Left ventricle myocardium superior (tissue), 1 donor: ENCODE measurements at regions not wholly inside any gene's neighbourhood (a gene's known extent, or its start where the extent isn't known, plus 50 kb on each side); places are given as distances from the start of the nearest gene placed in this dataset.

Source experiments
- ATAC-seq: fragments of 200-7000 bp; cut with Tn5 transposase; one replicate; pipeline ENCODE4 v1.9.1; 2020; ENCODE audit warnings: mild to moderate bottlenecking, moderate library complexity
- DNase-seq: peaks from one replicate; pipeline ENCODE4 v3.0.0-alpha.2; 2020
- intact Hi-C: fragments of 100-400 bp; cut with micrococcal nuclease; formaldehyde crosslinking; loops from one replicate; pipeline ENCODE4 v1.11.0; 2022
- donor health status: DM: no; HTN: yes; CAD: no; lungs with severe emphysema.

DNA sequence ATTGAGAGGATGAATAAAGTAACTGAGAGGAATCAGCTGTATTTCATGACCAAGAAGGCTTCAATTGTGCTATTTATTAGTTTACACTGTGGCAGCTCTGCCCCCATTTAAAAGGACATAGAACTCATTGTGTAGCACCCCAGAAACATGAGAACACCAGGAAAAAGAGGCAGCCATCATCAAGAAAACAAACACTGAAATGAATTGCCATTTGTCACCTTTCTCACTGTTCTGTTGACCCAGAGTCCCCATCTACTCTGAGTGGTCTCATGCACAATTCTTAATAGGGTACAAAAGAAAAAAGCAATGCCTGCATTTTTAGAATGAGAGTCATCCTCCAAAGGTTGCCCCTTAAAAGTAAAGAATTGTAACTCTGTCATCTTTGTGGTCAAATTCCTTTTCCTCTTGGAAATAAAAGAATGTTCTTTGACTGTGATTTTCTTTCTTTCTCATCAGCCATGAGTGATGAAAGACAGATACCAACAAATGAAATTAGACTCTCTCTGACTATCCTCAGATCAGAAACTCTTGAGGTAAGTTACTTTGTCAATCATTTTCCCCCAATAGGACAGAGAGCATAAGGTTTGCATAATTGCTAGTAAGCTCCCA lies 1941.9 kb upstream of the PIK3C3 start:
- DNase-seq (no peak), ATAC-seq (no peak)
- intact Hi-C loops = no loop called here

DNA sequence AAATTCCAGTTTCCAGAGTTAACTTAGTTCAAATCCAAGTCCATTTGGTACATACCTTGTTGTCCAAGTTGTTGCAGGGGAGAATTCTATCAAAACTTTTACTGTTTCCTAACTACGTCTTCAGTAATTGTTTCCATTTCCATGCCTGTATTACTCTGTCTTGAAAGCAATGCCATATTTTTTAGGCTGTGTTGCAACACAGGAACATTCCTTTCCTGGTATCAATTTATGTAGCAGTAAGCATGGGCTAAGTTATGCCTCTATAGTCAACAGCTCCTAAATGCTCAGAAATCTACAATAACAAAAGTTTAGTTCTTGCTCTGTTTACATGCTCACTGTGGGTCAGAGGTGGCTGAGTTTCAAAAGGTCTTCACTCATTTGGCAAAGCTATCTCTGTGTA lies 1943.8 kb upstream of the PIK3C3 start:
- DNase-seq (no peak), ATAC-seq (no peak)
- intact Hi-C loops = no loop called here

DNA sequence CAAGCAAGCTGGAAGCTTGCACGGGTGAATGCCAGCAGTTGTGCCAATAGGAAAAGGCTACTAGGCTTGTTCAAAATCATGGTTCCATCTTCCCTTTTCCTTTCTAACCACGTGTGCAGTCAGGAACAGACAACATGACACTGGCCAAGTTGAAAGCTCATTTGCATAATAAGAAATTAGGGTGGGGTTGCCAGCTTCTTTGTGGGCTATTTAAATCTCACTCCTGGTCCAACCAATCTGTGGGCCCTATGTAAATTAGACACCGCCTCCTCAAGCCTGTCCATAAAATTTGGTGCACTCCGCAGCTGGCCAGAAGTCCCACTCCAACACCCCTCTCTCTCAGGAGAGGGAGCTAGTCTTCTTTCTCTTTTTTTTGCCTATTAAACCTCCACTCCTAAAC lies 1948.4 kb upstream of the PIK3C3 start:
- intact Hi-C loops = no loop called here
- DNase-seq (no peak), ATAC-seq (no peak)

DNA sequence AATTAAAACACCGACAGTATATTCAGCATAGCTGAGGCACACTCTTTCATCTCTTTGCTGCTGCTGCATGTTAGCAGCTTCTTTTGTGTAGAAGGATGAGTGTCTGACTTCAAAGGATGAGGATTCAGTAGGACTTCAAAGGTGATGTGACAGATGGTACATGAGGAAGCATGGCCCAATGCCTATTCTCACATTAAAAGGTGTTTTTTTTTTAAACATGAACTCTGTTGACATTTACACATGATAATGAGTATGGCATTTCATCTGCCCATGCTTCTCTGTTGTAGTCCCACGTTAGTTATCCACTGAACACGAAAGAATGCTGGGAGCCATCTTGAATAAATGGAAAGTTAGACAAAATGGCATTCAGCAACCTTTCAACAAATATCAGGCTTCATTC lies 1950.8 kb upstream of the PIK3C3 start:
- intact Hi-C loops = no loop called here
- DNase-seq (no peak), ATAC-seq (no peak)

DNA sequence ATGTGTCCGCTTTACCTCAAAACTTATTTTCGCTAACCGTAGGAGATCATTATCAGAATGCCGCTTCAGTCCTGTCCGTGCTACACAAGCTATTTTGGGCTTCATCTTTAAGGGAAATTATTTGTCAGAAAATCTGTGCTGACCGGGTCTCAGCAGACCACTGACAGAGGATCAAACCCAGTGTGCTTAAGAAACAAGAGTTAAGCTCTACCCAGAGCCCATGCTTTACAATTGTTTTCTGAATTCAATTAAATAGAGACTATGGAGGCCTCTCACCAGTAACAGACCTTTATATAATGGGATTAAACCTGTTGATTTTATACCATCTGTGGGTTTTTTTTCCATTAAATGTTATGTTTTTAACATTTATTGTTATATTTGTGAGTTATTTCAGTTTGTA lies 1956.7 kb upstream of the PIK3C3 start:
- DNase-seq = no peak
- no peak for ATAC-seq
- intact Hi-C loops = no loop called here

DNA sequence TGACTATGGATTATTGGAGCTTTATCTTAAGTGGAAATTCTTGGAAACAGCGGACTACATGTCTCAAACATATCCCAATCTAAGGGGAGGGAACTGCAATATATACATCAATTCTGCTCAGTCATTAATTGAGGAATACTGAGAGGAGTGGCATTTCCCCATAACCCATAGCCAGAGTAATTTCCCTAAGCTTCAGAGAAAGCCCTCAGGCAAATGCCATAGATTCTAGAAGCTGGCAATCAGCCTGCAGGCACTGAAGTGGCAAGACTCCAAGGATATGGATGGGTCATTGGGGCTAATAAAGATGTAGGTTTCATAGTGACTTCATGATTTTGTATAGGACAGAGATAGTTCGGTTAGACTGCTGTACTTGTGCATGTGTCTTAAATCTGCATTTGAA lies 1960.5 kb upstream of the PIK3C3 start:
- DNase-seq (no peak), ATAC-seq (no peak)
- intact Hi-C loops = no loop called here

DNA sequence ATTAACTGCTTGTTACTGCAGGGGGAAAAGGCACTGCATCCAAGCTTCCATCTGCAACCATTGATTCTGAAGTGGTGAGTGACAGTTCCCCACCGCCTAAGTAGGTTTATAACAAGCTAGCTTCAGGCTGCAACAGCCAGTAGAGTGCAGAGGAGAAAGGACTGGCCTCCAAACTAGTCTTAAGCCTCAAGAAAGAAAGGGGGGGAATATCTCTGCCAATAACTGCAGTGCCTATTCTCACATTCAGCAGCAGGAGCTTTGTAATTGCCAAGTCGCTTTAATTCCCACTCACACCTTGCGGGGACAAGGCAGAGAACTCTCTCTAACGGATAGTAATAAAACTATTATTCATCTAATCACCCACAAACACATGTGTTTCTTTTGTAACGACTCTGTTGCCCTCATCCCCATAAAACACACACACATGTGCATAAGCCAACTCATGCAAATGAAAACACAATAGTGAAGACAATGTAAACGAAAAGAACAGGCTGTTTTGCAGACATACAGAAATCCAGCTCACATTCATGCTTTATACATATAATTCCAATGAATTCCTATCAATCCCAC lies 1963.3 kb upstream of the PIK3C3 start:
- intact Hi-C loops = no loop called here
- no peak for DNase-seq
- ATAC-seq = no peak

DNA sequence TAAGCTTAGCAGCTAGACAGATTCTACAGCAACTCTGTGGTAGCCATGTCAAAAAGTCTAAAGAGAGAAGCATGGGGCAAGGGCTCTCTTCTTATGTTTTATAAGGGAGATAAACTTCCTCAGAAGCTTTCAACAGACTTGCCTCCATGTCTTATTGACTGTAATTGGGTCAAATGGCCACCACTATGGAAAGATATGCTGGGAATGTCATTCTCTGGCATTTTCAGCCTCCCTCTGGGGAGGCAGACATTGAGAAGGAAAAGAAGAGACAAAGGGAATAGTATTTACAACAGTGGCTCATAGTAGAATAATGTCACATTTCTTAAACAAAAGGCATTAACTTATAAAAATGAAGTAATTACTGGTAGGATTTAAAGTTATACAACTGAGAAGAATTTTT lies 1964.5 kb upstream of the PIK3C3 start:
- intact Hi-C loops = no loop called here
- DNase-seq (no peak), ATAC-seq (no peak)

DNA sequence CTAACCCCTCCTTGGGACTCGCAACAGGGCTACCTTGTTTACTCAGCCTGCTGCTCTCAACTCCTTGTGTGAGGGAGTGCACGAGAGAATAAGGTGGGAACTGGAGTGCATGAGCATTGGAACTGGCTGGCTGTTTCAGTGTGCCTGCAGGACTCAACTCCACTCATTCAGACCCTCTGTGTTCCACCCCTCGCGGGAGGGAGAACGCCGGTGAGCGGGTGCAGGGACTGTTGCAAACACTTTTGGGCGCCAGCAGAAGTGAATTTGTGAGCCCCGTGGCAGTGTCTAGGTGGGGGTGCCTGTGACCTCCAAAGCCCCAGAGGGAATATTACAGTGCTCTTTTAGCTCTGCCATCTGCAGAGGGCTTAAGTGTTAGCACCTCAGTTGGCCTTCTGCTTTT lies 1978.3 kb upstream of the PIK3C3 start:
- no peak for ATAC-seq

DNA sequence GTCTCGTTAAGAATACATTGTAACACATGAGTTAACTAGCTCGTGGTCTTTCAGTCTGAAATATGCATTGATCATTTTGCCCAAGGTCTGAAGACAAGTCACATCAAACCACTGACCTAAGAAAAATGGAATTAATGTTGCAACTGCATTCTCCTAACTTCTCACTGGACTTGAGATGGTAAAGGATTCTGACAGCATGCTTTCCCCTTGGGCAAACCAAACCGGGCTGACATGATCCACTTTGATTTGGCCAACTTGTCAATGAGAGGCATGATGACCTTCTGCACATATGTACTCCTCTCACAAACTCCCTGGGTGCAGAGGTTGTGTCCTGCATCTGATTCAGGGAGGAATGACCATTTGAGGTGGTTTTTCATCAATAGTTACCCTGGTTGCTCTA lies 1982.5 kb upstream of the PIK3C3 start:
- DNase-seq (no peak), ATAC-seq (no peak)
- intact Hi-C loops = no loop called here

More for the DNA sequence above, 1978.3 kb upstream of the PIK3C3 start:
- DNase-seq = no peak
- intact Hi-C loops = no loop called here

DNA sequence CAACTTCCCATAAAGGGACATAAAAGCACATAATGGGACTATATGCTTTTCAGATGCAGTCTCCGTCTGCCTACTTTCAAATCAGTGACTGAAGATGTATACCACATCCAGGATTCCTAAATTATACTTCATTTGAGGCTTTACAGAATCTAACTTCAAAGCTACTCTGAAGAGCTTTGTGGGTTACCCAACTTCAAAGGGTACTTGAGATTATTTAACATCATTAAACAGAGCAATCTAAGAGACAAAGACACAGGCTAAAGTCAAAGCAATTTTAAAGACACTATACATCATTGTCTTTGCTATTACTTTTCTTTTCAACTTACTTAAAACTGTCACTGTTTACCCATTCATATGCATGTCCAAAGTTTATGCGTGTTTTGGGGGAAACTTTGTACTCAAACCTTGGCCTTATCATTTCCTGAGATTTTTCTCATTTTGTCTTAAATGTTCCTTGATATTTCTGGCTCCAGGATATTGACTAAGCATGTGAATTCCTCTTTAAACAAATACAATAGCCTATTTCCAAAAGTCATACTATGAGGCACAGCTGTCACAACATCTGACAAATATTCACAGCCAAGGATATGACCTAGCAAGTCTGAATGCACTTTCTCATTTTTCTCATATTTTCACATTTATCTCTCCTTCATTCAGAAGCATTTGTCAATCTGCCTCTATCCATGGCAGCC lies 1985.1 kb upstream of the PIK3C3 start:
- no peak for DNase-seq
- intact Hi-C loops = no loop called here
- ATAC-seq = no peak

DNA sequence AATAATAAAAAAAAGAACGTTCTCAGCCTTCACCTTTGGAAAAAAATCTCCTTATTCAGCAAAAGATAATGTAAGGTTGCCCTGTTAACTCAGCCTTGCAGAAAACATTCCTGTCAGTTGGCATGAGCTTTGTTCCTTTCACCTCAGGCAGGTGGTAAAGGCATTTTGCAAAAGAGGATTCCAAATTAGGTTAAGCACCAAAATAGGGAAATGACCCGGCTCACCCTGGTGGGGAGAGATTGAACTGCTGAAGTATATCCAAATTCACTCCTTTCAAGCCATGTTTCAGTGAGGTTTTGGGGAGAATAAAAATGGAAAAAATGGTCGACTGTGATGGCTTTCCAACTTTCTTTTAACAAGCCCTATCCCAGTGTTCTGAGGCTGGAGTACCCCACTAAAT lies 1988.8 kb upstream of the PIK3C3 start:
- DNase-seq (no peak), ATAC-seq (no peak)
- intact Hi-C loops = no loop called here

DNA sequence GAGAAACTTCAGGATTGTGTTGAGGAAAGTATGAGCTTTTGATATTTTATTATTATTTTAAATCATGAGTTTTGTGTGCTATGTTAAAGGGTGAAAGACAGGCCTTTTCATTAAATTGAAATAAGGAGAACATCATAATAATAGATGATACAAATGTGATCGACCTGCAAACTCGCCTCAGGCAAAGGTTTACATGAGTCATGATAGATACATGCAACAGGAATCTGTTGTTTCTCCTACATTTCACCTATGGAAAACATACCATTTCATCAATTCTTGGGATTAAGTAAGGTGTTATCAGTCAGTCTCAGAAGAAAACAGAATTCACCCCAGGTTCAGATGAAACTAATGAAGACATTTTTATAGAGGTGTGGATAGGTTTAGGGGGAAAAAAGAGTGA lies 1992.5 kb upstream of the PIK3C3 start:
- ATAC-seq = no peak
- intact Hi-C loops = no loop called here

DNA sequence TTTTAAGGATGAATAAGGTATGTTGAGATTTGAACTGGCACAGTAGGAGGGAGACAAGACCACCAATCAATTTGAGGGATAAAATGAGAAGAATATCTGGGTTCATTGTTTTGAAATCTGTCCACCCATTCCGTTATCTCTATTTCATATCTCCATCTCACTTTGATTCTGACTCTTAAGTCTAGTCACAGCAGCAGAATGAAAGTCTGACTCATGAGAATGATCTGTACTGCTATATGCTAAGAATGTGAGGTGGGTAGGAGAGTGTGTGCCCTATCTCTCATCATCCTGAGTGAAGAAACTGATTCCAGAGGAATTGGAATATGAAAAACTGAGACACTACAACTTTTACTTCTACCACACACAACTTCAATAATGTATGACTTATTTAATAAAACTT lies 1994.5 kb upstream of the PIK3C3 start:
- ATAC-seq (no peak), DNase-seq (no peak)
- intact Hi-C loops = no loop called here

More for the DNA sequence above, 1992.5 kb upstream of the PIK3C3 start:
- DNase-seq = no peak

DNA sequence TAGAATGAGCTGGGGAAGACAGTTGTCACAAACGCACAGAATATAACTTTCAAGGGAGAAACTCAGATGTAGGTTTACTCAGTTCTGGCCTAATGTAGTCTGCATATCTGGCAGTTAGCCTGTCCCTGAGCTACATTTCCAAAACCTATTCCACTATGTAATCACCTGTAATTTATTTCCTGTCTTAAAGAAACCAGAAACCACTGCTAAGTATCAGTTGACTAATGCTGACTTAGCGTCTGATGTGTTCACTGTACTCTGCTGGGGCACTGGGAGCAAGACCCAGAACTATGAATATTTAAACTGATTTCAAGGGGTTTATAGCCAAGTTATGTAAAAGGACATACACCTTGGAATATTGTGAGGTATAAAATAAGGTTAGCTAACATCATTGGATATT lies 1995.2 kb upstream of the PIK3C3 start:
- DNase-seq (no peak), ATAC-seq (no peak)
- intact Hi-C loops = no loop called here

DNA sequence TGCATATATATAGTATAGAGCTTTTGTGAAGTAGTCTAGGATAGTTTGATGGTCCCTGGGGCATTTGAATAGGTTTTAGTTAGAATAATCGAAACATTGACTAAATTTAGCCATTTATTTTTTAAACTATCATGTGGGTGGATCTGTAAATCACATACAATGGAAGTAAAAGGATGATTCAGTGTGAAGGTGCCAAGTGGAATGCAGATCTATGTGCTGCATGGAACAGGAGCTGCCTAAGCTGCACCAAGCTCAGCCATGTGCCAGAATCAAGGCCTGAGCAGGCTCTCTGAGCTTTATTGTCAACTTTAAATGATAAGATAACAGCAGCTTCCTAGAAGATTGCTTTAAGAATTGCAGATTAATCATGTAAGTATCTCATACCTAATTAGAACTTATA lies 1996.2 kb upstream of the PIK3C3 start:
- intact Hi-C loops = no loop called here
- ATAC-seq (no peak), DNase-seq (no peak)

DNA sequence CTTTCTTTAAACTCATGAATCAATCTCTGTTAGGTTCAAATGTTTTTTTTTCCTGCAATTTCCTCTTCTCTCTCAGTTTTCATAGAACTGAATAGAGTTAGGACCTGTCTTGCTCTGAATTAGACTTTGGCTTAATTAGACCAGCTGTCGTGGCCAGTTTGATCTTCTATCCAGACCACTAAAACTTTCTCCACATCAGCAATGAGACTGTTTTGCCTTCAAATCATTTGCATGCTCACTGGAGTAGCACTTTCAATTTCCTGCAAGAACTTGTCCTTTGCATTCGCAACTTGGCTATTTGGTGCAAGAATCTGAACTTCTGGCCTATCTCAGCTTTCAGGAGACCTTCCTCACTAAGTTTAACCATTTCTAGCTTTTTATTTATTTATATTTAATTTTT lies 2002.2 kb upstream of the PIK3C3 start:
- DNase-seq = no peak
- ATAC-seq = no peak
- intact Hi-C loops = no loop called here

DNA sequence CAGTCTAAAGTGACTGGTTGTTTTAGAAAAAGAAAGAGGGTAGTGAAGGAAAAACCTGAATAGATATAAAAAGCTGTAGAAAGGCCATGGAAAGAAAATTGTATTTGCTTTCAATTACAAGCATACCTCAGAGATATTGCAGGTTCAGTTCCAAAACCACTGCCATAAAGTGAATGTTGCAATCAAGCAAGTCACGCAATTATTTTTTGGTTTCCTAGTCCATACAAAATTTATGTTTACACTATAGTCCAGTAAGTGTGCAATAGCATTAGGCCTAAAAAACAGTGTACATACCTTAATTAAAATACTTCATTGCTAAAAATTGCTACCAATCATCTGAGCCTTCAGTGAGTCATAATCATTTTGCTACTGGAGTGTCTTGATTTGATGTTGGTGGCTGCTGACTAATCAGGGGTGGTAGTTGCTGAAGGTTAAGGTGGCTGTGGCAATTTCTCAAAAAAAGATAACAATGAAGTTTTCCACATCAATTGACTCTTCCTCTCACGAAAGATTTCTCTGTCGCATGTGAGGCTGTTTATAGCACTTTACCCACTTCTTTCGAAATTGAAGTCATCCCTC lies 2003.8 kb upstream of the PIK3C3 start:
- intact Hi-C loops = no loop called here
- no peak for ATAC-seq
- DNase-seq = no peak

DNA sequence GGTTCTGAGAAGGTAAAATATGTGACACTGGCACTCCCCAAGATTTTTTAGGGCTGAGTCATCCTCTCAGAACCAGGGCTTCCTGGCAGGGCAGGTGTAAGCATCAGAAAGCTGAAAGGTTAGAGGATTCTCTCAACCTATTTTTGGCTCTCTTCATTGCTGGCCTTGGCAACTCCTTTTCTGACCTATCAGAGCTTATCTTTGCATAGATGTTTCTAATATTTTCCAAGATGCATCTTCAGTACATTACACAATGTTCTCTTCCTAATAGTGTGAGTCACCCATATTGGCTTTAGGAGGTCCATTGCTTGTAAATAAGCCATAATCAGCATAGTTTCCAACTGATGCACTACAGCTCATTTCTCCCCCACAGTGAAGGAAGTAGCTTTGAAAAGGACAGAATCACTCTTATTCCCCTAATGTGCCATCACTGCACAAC lies 2008.4 kb upstream of the PIK3C3 start:
- ATAC-seq (no peak), DNase-seq (no peak)
- intact Hi-C loops = no loop called here

DNA sequence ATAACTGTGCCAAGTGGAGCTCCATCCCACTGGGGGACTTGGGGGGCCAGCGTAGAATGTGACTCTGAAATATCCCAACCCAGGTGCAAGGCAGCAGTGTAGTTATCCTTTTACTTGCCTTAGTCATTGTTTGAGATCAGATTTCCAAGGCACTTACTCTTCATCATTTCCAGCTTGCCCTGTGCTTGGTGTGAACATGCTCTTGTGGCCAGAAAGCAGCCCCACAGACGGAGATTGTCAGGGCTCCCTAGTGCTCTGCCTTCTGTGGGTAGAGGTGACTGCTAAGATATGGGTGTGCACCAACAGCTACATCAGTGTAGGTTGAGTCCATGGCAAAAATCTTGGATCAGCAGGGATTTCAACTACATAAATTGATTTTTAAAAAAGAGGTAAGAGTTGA lies 2010.0 kb upstream of the PIK3C3 start:
- DNase-seq (no peak), ATAC-seq (no peak)

DNA sequence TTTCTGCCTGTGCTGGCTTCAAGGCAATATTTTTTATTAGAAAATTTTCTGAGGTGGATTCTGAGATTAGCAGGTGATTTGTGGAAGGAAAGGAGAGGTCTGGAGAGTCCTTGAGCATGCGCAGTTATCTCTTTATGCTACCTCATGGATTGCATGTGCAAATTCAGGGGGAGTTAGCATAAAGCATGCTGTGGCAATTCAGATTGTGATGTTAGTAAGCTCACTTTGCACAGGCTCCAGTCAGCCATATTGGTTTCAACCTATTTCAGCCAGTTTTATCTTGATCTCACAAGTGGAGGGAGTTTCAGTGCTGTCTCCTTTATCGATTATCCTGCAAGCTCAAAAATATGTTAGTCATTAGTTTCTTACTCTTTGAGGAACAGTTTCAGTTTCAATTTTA lies 2012.3 kb upstream of the PIK3C3 start:
- intact Hi-C loops = no loop called here
- ATAC-seq (no peak), DNase-seq (no peak)

More for the DNA sequence above, 2010.0 kb upstream of the PIK3C3 start:
- intact Hi-C loops = no loop called here
